Mesothelial cell of epicardium (in vitro differentiated cells): ENCODE measurements at regions not wholly inside any gene's neighbourhood (a gene's known extent, or its start where the extent isn't known, plus 50 kb on each side); places are given as distances from the start of the nearest gene placed in this dataset.

Source experiments
- DNase-seq, 2 experiments: peaks; one replicate each; pipeline ENCODE4 v3.0.0; 2021; ENCODE audit warnings: low spot score in 2 of 2; ENCODE audit not compliant: unreplicated experiment in 2 of 2
- H3K27ac Mint-ChIP-seq: 2 replicates; pipeline ENCODE4 v1.8.0; 2021; ENCODE audit warnings: mixed read lengths
- H3K27me3 Mint-ChIP-seq: 2 replicates; pipeline ENCODE4 v1.8.0; 2021; ENCODE audit warnings: low read depth, mixed read lengths
- H3K36me3 Mint-ChIP-seq: 2 replicates; pipeline ENCODE4 v1.8.0; 2021; ENCODE audit warnings: mixed read lengths
- H3K4me1 Mint-ChIP-seq: 2 replicates; pipeline ENCODE4 v1.8.0; 2021; ENCODE audit warnings: mixed read lengths
- H3K4me3 Mint-ChIP-seq: 2 replicates; pipeline ENCODE4 v1.8.0; 2021; ENCODE audit warnings: mild to moderate bottlenecking, moderate library complexity, mixed read lengths
- H3K9me3 Mint-ChIP-seq: 2 replicates; pipeline ENCODE4 v1.8.0; 2021; ENCODE audit warnings: mixed read lengths
- CTCF ChIP-seq: fragments of 200-600 bp; sonication (generic); IDR thresholded peaks from one replicate; pipeline ENCODE4 v1.5.0; 2021; ENCODE audit warnings: antibody characterized with exemption; ENCODE audit not compliant: unreplicated experiment

GRCh38 chr18:78445880-78446279 lies 533.7 kb upstream of the SALL3 start:
- no peak for DNase-seq
- H3K4me1 Mint-ChIP-seq, result no peaks in the 10 kb centered on the region
- no peak for TF ChIP-seq CTCF
- H3K27me3 Mint-ChIP-seq, result peaks cover 3% of the 10 kb centered on the region
- H3K27ac Mint-ChIP-seq, result no peak overlapping the region
- H3K9me3 Mint-ChIP-seq, result no peaks in the 10 kb centered on the region
- H3K36me3 Mint-ChIP-seq, result no peaks in the 10 kb centered on the region
- no peak overlapping the region for H3K4me3 Mint-ChIP-seq

GRCh38 chr18:78447211-78447610 lies 532.4 kb upstream of the SALL3 start:
- Mint-ChIP-seq H3K9me3 (no peaks in the 10 kb centered on the region), H3K27me3 (peaks cover 6% of the 10 kb centered on the region), H3K4me1 (no peaks in the 10 kb centered on the region), H3K36me3 (no peaks in the 10 kb centered on the region), H3K4me3 (no peak overlapping the region), H3K27ac (no peak overlapping the region)
- TF ChIP-seq CTCF, result no peak
- DNase-seq, result no peak

- Mint-ChIP-seq H3K9me3 (no peaks in the 10 kb centered on the region), H3K4me1 (no peaks in the 10 kb centered on the region), H3K27ac (no peak overlapping the region), H3K36me3 (no peaks in the 10 kb centered on the region), H3K4me3 (no peak overlapping the region), H3K27me3 (peaks cover 6% of the 10 kb centered on the region)
- no peak for DNase-seq
- no peak for TF ChIP-seq CTCF
Measured at GRCh38 chr18:78448106-78448505, 531.5 kb upstream of the SALL3 start.

- H3K27ac Mint-ChIP-seq, result no peak overlapping the region
- no peak for DNase-seq
- H3K36me3 Mint-ChIP-seq, result no peaks in the 10 kb centered on the region
- no peak overlapping the region for H3K4me3 Mint-ChIP-seq
- no peak for TF ChIP-seq CTCF
- peaks cover 8% of the 10 kb centered on the region for H3K27me3 Mint-ChIP-seq
- no peaks in the 10 kb centered on the region for H3K9me3 Mint-ChIP-seq
- no peaks in the 10 kb centered on the region for H3K4me1 Mint-ChIP-seq
Measured at GRCh38 chr18:78448591-78448990, 531.0 kb upstream of the SALL3 start.

- peaks cover 8% of the 10 kb centered on the region for H3K27me3 Mint-ChIP-seq
- no peak for DNase-seq
- no peaks in the 10 kb centered on the region for H3K36me3 Mint-ChIP-seq
- H3K4me1 Mint-ChIP-seq, result no peaks in the 10 kb centered on the region
- H3K27ac Mint-ChIP-seq, result no peak overlapping the region
- no peak for TF ChIP-seq CTCF
- H3K9me3 Mint-ChIP-seq, result no peaks in the 10 kb centered on the region
- no peak overlapping the region for H3K4me3 Mint-ChIP-seq
Measured at GRCh38 chr18:78454221-78454620, 525.4 kb upstream of the SALL3 start.

- peaks cover 8% of the 10 kb centered on the region for H3K27me3 Mint-ChIP-seq
- no peaks in the 10 kb centered on the region for H3K36me3 Mint-ChIP-seq
- no peak for TF ChIP-seq CTCF
- no peaks in the 10 kb centered on the region for H3K4me1 Mint-ChIP-seq
- H3K4me3 Mint-ChIP-seq, result no peak overlapping the region
- no peak for DNase-seq
- no peak overlapping the region for H3K27ac Mint-ChIP-seq
- no peaks in the 10 kb centered on the region for H3K9me3 Mint-ChIP-seq
Measured at GRCh38 chr18:78455386-78455785, 524.2 kb upstream of the SALL3 start.
